Nephron progenitor cell (in vitro differentiated cells): ENCODE measurements at regions not wholly inside any gene's neighbourhood (a gene's known extent, or its start where the extent isn't known, plus 50 kb on each side); places are given as distances from the start of the nearest gene placed in this dataset.

Experiments
- DNase-seq: peaks from one replicate; pipeline ENCODE4 v3.0.0; 2021
- H3K27ac Mint-ChIP-seq: 2 replicates; pipeline ENCODE4 v1.8.0; 2021; ENCODE audit warnings: mild to moderate bottlenecking, moderate library complexity, mixed read lengths
- H3K27me3 Mint-ChIP-seq: 2 replicates; pipeline ENCODE4 v1.8.0; 2021; ENCODE audit warnings: mild to moderate bottlenecking, low read depth, mixed read lengths; ENCODE audit not compliant: poor library complexity
- H3K36me3 Mint-ChIP-seq: 2 replicates; pipeline ENCODE4 v1.8.0; 2021; ENCODE audit warnings: low read depth, mixed read lengths
- H3K4me1 Mint-ChIP-seq: 2 replicates; pipeline ENCODE4 v1.8.0; 2021; ENCODE audit warnings: mixed read lengths
- H3K4me3 Mint-ChIP-seq: 2 replicates; pipeline ENCODE4 v1.8.0; 2021; ENCODE audit warnings: mild to moderate bottlenecking, moderate library complexity, mixed read lengths
- H3K9me3 Mint-ChIP-seq: 2 replicates; pipeline ENCODE4 v1.8.0; 2021; ENCODE audit warnings: mild to moderate bottlenecking, moderate library complexity, mixed read lengths
- TF ChIP-seq, protein P1 (sequence below): fragments of 200-600 bp; sonication (generic); IDR thresholded peaks from 2 replicates; pipeline ENCODE4 v1.5.0; 2021; ENCODE audit warnings: antibody characterized with exemption

DNA sequence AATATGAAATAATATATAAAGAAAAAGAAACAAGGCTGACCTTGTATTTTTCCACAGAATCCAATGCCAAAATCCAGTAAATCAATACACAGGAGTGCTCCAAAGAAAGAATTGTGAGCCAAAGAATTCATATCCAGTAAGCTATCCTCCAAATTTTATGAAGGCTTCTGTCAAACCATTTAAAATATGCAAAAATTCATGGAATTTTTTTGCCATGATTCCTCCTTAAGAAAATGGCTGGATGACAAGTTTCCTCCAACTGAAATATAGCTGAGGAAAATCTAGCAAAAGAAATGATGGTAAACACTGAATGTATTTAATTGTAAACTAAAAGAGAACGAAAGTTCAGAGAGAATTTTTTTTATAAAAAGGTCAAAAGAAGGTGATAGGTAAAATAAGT lies 290.3 kb downstream of the UBE3D start:
- no peak overlapping the region for H3K27ac Mint-ChIP-seq
- no peaks in the 10 kb centered on the region for H3K9me3 Mint-ChIP-seq
- peaks cover 6% of the 10 kb centered on the region for H3K27me3 Mint-ChIP-seq
- DNase-seq, result no peak
- no peak overlapping the region for H3K4me3 Mint-ChIP-seq
- H3K36me3 Mint-ChIP-seq, result no peaks in the 10 kb centered on the region
- TF ChIP-seq, protein P1, sequence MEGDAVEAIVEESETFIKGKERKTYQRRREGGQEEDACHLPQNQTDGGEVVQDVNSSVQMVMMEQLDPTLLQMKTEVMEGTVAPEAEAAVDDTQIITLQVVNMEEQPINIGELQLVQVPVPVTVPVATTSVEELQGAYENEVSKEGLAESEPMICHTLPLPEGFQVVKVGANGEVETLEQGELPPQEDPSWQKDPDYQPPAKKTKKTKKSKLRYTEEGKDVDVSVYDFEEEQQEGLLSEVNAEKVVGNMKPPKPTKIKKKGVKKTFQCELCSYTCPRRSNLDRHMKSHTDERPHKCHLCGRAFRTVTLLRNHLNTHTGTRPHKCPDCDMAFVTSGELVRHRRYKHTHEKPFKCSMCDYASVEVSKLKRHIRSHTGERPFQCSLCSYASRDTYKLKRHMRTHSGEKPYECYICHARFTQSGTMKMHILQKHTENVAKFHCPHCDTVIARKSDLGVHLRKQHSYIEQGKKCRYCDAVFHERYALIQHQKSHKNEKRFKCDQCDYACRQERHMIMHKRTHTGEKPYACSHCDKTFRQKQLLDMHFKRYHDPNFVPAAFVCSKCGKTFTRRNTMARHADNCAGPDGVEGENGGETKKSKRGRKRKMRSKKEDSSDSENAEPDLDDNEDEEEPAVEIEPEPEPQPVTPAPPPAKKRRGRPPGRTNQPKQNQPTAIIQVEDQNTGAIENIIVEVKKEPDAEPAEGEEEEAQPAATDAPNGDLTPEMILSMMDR, result no peak
- H3K4me1 Mint-ChIP-seq, result no peaks in the 10 kb centered on the region

DNA sequence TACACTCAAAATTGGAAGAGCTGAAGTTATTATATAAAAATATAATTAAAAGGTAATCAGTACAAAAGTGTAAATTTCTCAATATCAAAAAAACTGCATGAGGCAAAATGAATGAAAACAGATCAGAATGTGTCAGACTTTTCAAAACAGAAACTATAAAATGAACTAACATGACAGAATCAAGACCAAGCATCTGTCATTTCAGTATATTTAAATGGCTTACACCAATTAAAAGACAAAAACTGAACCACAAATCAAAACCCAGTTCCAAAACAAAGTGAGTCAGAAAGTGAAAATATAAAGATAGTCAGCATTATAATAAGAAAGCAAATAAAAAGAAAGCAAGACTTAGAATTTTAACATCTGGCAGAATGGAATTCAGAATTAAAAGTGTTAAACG lies 289.7 kb downstream of the UBE3D start:
- no peaks in the 10 kb centered on the region for H3K36me3 Mint-ChIP-seq
- TF ChIP-seq, protein P1, result no peak
- H3K4me1 Mint-ChIP-seq, result no peaks in the 10 kb centered on the region
- no peak for DNase-seq
- no peak overlapping the region for H3K4me3 Mint-ChIP-seq
- H3K27ac Mint-ChIP-seq, result no peak overlapping the region
- peaks cover 6% of the 10 kb centered on the region for H3K27me3 Mint-ChIP-seq
- H3K9me3 Mint-ChIP-seq, result no peaks in the 10 kb centered on the region

DNA sequence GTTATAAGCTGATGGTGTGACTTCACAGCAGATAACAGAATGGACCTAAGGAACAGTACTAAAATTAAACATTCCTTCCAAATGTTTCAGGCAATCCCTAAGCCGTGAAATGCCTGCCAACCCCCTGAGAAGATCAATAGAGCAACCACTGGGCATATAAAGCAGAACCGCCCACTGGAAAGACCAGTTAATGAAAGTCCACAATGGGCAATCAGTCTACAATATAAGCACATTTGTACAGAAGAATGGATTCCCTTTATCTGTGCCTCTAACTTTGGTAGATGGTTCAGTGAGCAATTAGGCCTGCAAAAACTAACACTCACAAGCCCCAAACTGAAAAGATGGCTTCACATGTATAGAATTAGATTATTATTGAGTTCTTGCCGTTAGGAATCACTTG lies 286.6 kb downstream of the UBE3D start:
- Mint-ChIP-seq H3K4me1 (peaks cover 4% of the 10 kb centered on the region), H3K27me3 (no peaks in the 10 kb centered on the region), H3K36me3 (no peaks in the 10 kb centered on the region), H3K9me3 (no peaks in the 10 kb centered on the region), H3K4me3 (no peak overlapping the region), H3K27ac (no peak overlapping the region)
- TF ChIP-seq, protein P1, result no peak
- DNase-seq, result no peak

DNA sequence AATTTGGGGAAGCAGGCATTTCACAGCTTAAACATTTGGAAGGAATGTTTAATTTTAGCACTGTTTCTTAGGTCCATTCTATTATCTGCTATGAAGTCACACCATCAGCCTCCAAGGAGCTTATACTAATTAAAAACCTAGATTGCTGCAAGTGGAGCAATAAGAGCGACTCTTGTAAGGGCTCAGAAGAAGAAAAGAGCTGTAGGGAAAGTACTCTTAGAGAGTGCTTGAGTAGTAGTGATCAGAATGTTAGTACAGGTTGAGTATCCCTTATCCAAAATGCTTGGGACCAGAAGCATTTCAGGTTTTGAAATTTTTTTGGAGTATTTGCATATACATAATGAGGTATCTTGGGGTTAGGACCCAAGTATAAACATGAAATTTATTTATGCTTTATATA lies 285.3 kb downstream of the UBE3D start:
- Mint-ChIP-seq H3K36me3 (no peaks in the 10 kb centered on the region), H3K4me1 (peaks cover 16% of the 10 kb centered on the region), H3K4me3 (no peak overlapping the region), H3K27me3 (no peaks in the 10 kb centered on the region), H3K9me3 (no peaks in the 10 kb centered on the region), H3K27ac (no peak overlapping the region)
- TF ChIP-seq, protein P1, result no peak
- DNase-seq, result no peak

DNA sequence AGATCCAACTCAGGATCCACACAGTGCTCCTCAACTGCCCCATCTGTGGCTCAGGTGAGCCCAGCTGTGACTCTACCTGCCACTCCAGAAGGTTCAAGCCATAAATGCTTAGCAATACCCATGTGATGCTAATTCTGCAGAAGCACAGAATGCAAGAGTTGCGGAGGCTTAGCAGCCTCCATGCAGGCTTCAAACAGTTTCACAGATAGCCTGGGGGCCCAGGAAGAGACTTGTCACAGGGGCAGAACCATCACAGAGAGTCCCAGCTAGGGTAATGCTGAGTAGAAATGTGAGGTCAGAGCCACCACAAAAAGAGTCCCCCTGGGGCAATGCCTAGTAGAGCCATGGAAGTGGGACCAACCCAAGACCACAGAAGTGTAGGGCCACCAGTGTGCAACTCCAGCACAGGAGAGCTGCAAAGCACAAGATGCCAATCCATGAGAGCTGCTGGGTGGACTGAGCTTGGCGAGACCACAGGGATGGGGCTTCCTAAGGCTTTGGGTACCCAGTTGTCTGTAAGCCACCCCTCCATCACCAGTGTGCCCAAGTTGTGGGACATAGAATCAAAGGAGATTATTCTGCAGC lies 283.9 kb downstream of the UBE3D start:
- no peak overlapping the region for H3K27ac Mint-ChIP-seq
- DNase-seq, result no peak

More for the DNA sequence above, 283.9 kb downstream of the UBE3D start:
- Mint-ChIP-seq H3K9me3 (no peaks in the 10 kb centered on the region), H3K27me3 (no peaks in the 10 kb centered on the region), H3K4me3 (no peak overlapping the region), H3K4me1 (peaks cover 30% of the 10 kb centered on the region), H3K36me3 (no peaks in the 10 kb centered on the region)
- TF ChIP-seq, protein P1, result no peak
